Endodermal cell (in vitro differentiated cells): ENCODE measurements at regions not wholly inside any gene's neighbourhood (a gene's known extent, or its start where the extent isn't known, plus 50 kb on each side); places are given as distances from the start of the nearest gene placed in this dataset.

Experiments
- DNase-seq: peaks from one replicate; pipeline ENCODE4 v3.0.0-alpha.2; 2017
- H3K27ac ChIP-seq: 2 replicates; pipeline ENCODE4 v1.5.1; 2013; ENCODE audit warnings: mild to moderate bottlenecking, low read depth, low read length, moderate library complexity
- H3K27me3 ChIP-seq: 2 replicates; pipeline ENCODE4 v1.6.1; 2013; ENCODE audit warnings: mild to moderate bottlenecking, low read length, moderate library complexity; ENCODE audit not compliant: insufficient read depth, control insufficient read depth, poor library complexity, severe bottlenecking
- H3K36me3 ChIP-seq: 2 replicates; pipeline ENCODE4 v1.7.0; 2013; ENCODE audit warnings: mild to moderate bottlenecking, low read length, moderate library complexity; ENCODE audit not compliant: control insufficient read depth, insufficient read depth
- H3K4me1 ChIP-seq: one replicate; pipeline ENCODE4 v1.7.0; 2013; ENCODE audit warnings: low read length; ENCODE audit not compliant: control insufficient read depth, insufficient read depth
- H3K4me3 ChIP-seq: 2 replicates; pipeline ENCODE4 v1.5.1; 2013; ENCODE audit warnings: mild to moderate bottlenecking, low read length, moderate library complexity
- H3K9ac ChIP-seq: 2 replicates; pipeline ENCODE4 v1.6.1; 2013; ENCODE audit warnings: mild to moderate bottlenecking, low read length, moderate library complexity; ENCODE audit not compliant: poor library complexity, severe bottlenecking; ENCODE audit errors: extremely low read depth
- H3K9me3 ChIP-seq: 2 replicates; pipeline ENCODE4 v1.6.1; 2013; ENCODE audit warnings: mild to moderate bottlenecking, low read length, moderate library complexity; ENCODE audit not compliant: control insufficient read depth
- H3K27ac Mint-ChIP-seq: 2 replicates; pipeline ENCODE4 v1.8.0; 2020; ENCODE audit warnings: mixed read lengths
- H3K27me3 Mint-ChIP-seq: 2 replicates; pipeline ENCODE4 v1.8.0; 2021; ENCODE audit warnings: mild to moderate bottlenecking, mixed read lengths; ENCODE audit not compliant: insufficient read depth
- H3K36me3 Mint-ChIP-seq: 2 replicates; pipeline ENCODE4 v1.8.0; 2020; ENCODE audit warnings: low read depth, mixed read lengths
- H3K4me1 Mint-ChIP-seq: 2 replicates; pipeline ENCODE4 v1.8.0; 2020; ENCODE audit warnings: mixed read lengths
- H3K4me3 Mint-ChIP-seq: 2 replicates; pipeline ENCODE4 v1.8.0; 2020; ENCODE audit warnings: mild to moderate bottlenecking, moderate library complexity, mixed read lengths
- H3K9me3 Mint-ChIP-seq: 2 replicates; pipeline ENCODE4 v1.8.0; 2020; ENCODE audit warnings: mild to moderate bottlenecking, mixed read lengths
- CTCF ChIP-seq: fragments of 200-600 bp; sonication (generic); conservative IDR thresholded peaks from 2 replicates; pipeline ENCODE4 v1.5.0; 2021; ENCODE audit warnings: antibody characterized with exemption, mild to moderate bottlenecking
- WGBS, 2 experiments: methylation state at CpG; one replicate each; pipeline versions ENCODE4 v1.1.5 to v1.1.7; 2013; ENCODE audit warnings: missing lambda C conversion rate in 2 of 2, mixed read lengths in 1 of 2; ENCODE audit not compliant: insufficient coverage in 1 of 2, insufficient read length in 1 of 2; 5-methylcytosine and 5-hydroxymethylcytosine counted together

DNA sequence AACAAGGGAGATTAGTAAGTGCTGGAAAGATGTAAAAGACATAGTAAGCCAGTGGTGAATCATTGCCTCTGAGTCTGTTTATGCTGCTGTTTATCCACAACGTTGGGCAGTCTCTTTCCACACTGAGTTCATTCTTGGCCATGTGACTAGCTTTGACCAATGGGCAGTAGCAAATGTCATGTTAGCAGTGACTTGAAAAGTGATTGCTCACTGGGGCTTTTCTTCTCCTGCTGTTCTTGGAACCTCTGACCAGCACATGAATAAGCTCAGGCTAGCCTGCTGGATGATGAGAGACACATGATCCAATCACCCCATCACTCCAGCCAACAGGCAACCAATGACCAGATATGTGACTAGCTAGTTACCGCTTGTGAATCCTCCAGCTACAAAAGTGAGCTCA is 360.4 kb downstream of the SLC4A3 start:
- WGBS, 2 experiments, result 67 to 88% methylated on average over 1 to 2 of the region's 2 CpGs
- no peaks in the 10 kb centered on the region for H3K36me3 Mint-ChIP-seq
- Histone ChIP-seq H3K4me3 (no peak overlapping the region), H3K4me1 (no peaks in the 10 kb centered on the region), H3K36me3 (no peaks in the 10 kb centered on the region), H3K9ac (no peak overlapping the region), H3K9me3 (peaks cover 7% of the 10 kb centered on the region), H3K27ac (no peak overlapping the region), H3K27me3 (no peaks in the 10 kb centered on the region)
- H3K27me3 Mint-ChIP-seq, result peaks cover 3% of the 10 kb centered on the region
- no peak overlapping the region for H3K27ac Mint-ChIP-seq
- no peak for DNase-seq
- peaks cover 7% of the 10 kb centered on the region for H3K4me1 Mint-ChIP-seq
- no peak overlapping the region for H3K4me3 Mint-ChIP-seq
- peaks cover 3% of the 10 kb centered on the region for H3K9me3 Mint-ChIP-seq
- TF ChIP-seq CTCF, result no peak

- H3K4me1 Mint-ChIP-seq, result peaks cover 7% of the 10 kb centered on the region
- no peak for TF ChIP-seq CTCF
- peaks cover 3% of the 10 kb centered on the region for H3K9me3 Mint-ChIP-seq
- Histone ChIP-seq H3K36me3 (no peaks in the 10 kb centered on the region), H3K4me1 (no peaks in the 10 kb centered on the region), H3K27ac (no peak overlapping the region), H3K9ac (no peak overlapping the region), H3K9me3 (peaks cover 4% of the 10 kb centered on the region), H3K27me3 (no peaks in the 10 kb centered on the region), H3K4me3 (no peak overlapping the region)
- no peaks in the 10 kb centered on the region for H3K36me3 Mint-ChIP-seq
- 80 to 83% methylated on average over 6 to 7 of the region's 7 CpGs for WGBS, 2 experiments
- DNase-seq, result no peak
- H3K27me3 Mint-ChIP-seq, result peaks cover 3% of the 10 kb centered on the region
- no peak overlapping the region for H3K27ac Mint-ChIP-seq
- no peak overlapping the region for H3K4me3 Mint-ChIP-seq
Observed at GRCh38 chr2:219989744-219990143, 362.3 kb downstream of the SLC4A3 start.

GRCh38 chr2:219991116-219991515 is 363.7 kb downstream of the SLC4A3 start:
- Histone ChIP-seq H3K9ac (no peak overlapping the region), H3K36me3 (no peaks in the 10 kb centered on the region), H3K4me3 (no peak overlapping the region), H3K9me3 (no peaks in the 10 kb centered on the region), H3K27me3 (no peaks in the 10 kb centered on the region), H3K4me1 (no peaks in the 10 kb centered on the region), H3K27ac (no peak overlapping the region)
- Mint-ChIP-seq H3K9me3 (no peaks in the 10 kb centered on the region), H3K36me3 (no peaks in the 10 kb centered on the region), H3K4me1 (peaks cover 7% of the 10 kb centered on the region), H3K27ac (no peak overlapping the region), H3K27me3 (peaks cover 3% of the 10 kb centered on the region), H3K4me3 (no peak overlapping the region)
- 93% methylated on average over 2 of the region's 2 CpGs; no CpG with 5 or more reads in 1 of the 2 experiments for WGBS, 2 experiments
- no peak for DNase-seq
- TF ChIP-seq CTCF, result no peak
